Testis (tissue), 2 donors: ENCODE measurements at regions not wholly inside any gene's neighbourhood (a gene's known extent, or its start where the extent isn't known, plus 50 kb on each side); places are given as distances from the start of the nearest gene placed in this dataset.

Source experiments
- POLR2A ChIP-seq: fragments of 450-650 bp; IDR thresholded peaks from one replicate; pipeline ENCODE4 v1.6.1; 2017; ENCODE audit warnings: antibody characterized with exemption, mild to moderate bottlenecking, moderate library complexity
- TF ChIP-seq, protein P1 (sequence below), 3 experiments: fragments of 450-650 bp in 2 of 3; fragments of 200-600 bp in 1 of 3; sonication (generic) in 1 of 3; IDR thresholded peaks; one replicate each; pipeline ENCODE4 v1.5.1; 2016 to 2019; ENCODE audit warnings: antibody characterized with exemption in 3 of 3, mild to moderate bottlenecking in 2 of 3, moderate library complexity in 1 of 3

DNA sequence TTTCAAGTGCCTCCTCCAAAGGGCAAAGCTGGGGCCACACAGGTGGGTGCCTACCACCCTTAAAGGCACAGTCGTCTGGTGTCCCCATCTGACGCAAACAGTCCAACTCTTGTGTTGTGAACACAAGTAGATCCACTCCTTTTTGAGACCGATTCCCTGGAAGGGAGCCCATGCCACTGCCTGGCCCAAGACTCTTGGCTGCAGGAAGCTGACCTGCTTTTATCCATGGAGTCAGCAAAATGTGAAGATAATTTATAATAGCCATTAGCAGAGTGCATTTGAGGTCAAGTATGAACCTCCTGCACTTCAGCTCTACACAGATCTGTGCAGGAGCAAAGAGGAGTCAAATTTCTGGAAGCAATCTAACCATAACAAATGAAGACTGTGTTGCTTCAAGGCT is 68.5 kb downstream of the ADM start:
- TF ChIP-seq, protein P1, sequence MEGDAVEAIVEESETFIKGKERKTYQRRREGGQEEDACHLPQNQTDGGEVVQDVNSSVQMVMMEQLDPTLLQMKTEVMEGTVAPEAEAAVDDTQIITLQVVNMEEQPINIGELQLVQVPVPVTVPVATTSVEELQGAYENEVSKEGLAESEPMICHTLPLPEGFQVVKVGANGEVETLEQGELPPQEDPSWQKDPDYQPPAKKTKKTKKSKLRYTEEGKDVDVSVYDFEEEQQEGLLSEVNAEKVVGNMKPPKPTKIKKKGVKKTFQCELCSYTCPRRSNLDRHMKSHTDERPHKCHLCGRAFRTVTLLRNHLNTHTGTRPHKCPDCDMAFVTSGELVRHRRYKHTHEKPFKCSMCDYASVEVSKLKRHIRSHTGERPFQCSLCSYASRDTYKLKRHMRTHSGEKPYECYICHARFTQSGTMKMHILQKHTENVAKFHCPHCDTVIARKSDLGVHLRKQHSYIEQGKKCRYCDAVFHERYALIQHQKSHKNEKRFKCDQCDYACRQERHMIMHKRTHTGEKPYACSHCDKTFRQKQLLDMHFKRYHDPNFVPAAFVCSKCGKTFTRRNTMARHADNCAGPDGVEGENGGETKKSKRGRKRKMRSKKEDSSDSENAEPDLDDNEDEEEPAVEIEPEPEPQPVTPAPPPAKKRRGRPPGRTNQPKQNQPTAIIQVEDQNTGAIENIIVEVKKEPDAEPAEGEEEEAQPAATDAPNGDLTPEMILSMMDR (IDR thresholded peaks at IDR 0.05), result no peak
- TF ChIP-seq POLR2A, result no peak
